H9 (cell line): ENCODE measurements at regions not wholly inside any gene's neighbourhood (a gene's known extent, or its start where the extent isn't known, plus 50 kb on each side); places are given as distances from the start of the nearest gene placed in this dataset.

Experiments
- DNase-seq: peaks from one replicate; pipeline ENCODE4 v3.0.0-alpha.2; 2017
- H2AFZ ChIP-seq: one replicate; pipeline ENCODE4 v1.6.1; 2013; ENCODE audit warnings: mild to moderate bottlenecking, low read length, control low read depth, moderate library complexity
- H2AK5ac ChIP-seq: 2 replicates; pipeline ENCODE4 v1.6.1; 2013; ENCODE audit warnings: low read length, control low read depth, mixed read lengths; ENCODE audit not compliant: insufficient read length
- H2BK120ac ChIP-seq: one replicate; pipeline ENCODE4 v1.6.1; 2013; ENCODE audit warnings: low read depth, mild to moderate bottlenecking, low read length, control low read depth, inconsistent platforms; ENCODE audit not compliant: poor library complexity, severe bottlenecking
- H2BK12ac ChIP-seq: 2 replicates; pipeline ENCODE4 v1.6.1; 2013; ENCODE audit warnings: low read length, control low read depth, mixed read lengths, low read depth; ENCODE audit not compliant: insufficient read length
- H2BK15ac ChIP-seq: 2 replicates; pipeline ENCODE4 v1.6.1; 2013; ENCODE audit warnings: low read depth, low read length, control low read depth
- H2BK20ac ChIP-seq: one replicate; pipeline ENCODE4 v1.6.1; 2013; ENCODE audit warnings: low read depth, mild to moderate bottlenecking, low read length, control low read depth, inconsistent platforms; ENCODE audit not compliant: poor library complexity, severe bottlenecking
- H2BK5ac ChIP-seq: 2 replicates; pipeline ENCODE4 v1.6.1; 2013; ENCODE audit warnings: low read length, control low read depth, mixed read lengths; ENCODE audit not compliant: insufficient read length
- H3K14ac ChIP-seq: 2 replicates; pipeline ENCODE4 v1.6.1; 2013; ENCODE audit warnings: low read length, control low read depth; ENCODE audit not compliant: insufficient read depth
- H3K18ac ChIP-seq: 2 replicates; pipeline ENCODE4 v1.6.1; 2013; ENCODE audit warnings: low read depth, mild to moderate bottlenecking, mixed read lengths, low read length, control low read depth; ENCODE audit not compliant: insufficient read length
- H3K23ac ChIP-seq: 2 replicates; pipeline ENCODE4 v1.6.1; 2013; ENCODE audit warnings: low read length, control low read depth, mixed read lengths, low read depth; ENCODE audit not compliant: insufficient read length
- H3K23me2 ChIP-seq: 2 replicates; pipeline ENCODE4 v1.6.1; 2013; ENCODE audit warnings: low read depth, mild to moderate bottlenecking, mixed read lengths, low read length, control low read depth; ENCODE audit not compliant: insufficient read length, poor library complexity, severe bottlenecking
- H3K27ac ChIP-seq: 2 replicates; pipeline ENCODE4 v1.5.1; 2013; ENCODE audit warnings: low read length, control low read depth, mixed read lengths, low read depth; ENCODE audit not compliant: insufficient read length
- H3K27me3 ChIP-seq: 2 replicates; pipeline ENCODE4 v1.6.1; 2013; ENCODE audit warnings: low read length, control low read depth, inconsistent platforms; ENCODE audit not compliant: insufficient read depth
- H3K4ac ChIP-seq: 2 replicates; pipeline ENCODE4 v1.6.1; 2013; ENCODE audit warnings: low read depth, mild to moderate bottlenecking, control low read depth, inconsistent platforms, low read length, moderate library complexity
- H3K4me1 ChIP-seq: 2 replicates; pipeline ENCODE4 v1.6.1; 2013; ENCODE audit warnings: low read length, control low read depth, inconsistent platforms; ENCODE audit not compliant: insufficient read depth
- H3K4me2 ChIP-seq: 2 replicates; pipeline ENCODE4 v1.6.1; 2013; ENCODE audit warnings: low read length, control low read depth, mixed read lengths; ENCODE audit not compliant: insufficient read length, insufficient read depth
- H3K56ac ChIP-seq: 2 replicates; pipeline ENCODE4 v1.6.1; 2013; ENCODE audit warnings: low read depth, mild to moderate bottlenecking, mixed read lengths, low read length, control low read depth; ENCODE audit not compliant: insufficient read length
- H3K79me1 ChIP-seq: 2 replicates; pipeline ENCODE4 v1.6.1; 2013; ENCODE audit warnings: low read depth, mild to moderate bottlenecking, moderate library complexity, low read length, control low read depth, inconsistent platforms; ENCODE audit not compliant: insufficient read depth, poor library complexity, severe bottlenecking
- H3K79me2 ChIP-seq: 2 replicates; pipeline ENCODE4 v1.6.1; 2013; ENCODE audit warnings: low read length, control low read depth, inconsistent platforms; ENCODE audit not compliant: insufficient read depth
- H3K9ac ChIP-seq: 2 replicates; pipeline ENCODE4 v1.6.1; 2013; ENCODE audit warnings: low read length, control low read depth, mixed read lengths; ENCODE audit not compliant: insufficient read length; ENCODE audit errors: extremely low read depth
- H3K9me3 ChIP-seq: one replicate; pipeline ENCODE4 v1.6.1; 2013; ENCODE audit warnings: low read depth, low read length, inconsistent platforms; ENCODE audit not compliant: control insufficient read depth
- H3T11ph ChIP-seq: one replicate; pipeline ENCODE4 v1.6.1; 2013; ENCODE audit warnings: mild to moderate bottlenecking, low read length, control low read depth, inconsistent platforms
- H4K20me1 ChIP-seq: one replicate; pipeline ENCODE4 v1.6.1; 2013; ENCODE audit not compliant: control insufficient read depth, insufficient read length, insufficient read depth
- H4K5ac ChIP-seq: 2 replicates; pipeline ENCODE4 v1.6.1; 2013; ENCODE audit warnings: low read depth, mild to moderate bottlenecking, mixed read lengths, low read length, control low read depth; ENCODE audit not compliant: insufficient read length
- H4K8ac ChIP-seq: replicated peaks from 2 replicates; pipeline ENCODE4 v1.6.1; 2013; ENCODE audit warnings: low read length, control low read depth, mixed read lengths, low read depth; ENCODE audit not compliant: insufficient read length
- H4K91ac ChIP-seq: 2 replicates; pipeline ENCODE4 v1.6.1; 2013; ENCODE audit warnings: low read depth, mild to moderate bottlenecking, moderate library complexity, mixed read lengths, low read length, control low read depth; ENCODE audit not compliant: insufficient read length
- H3K27ac Mint-ChIP-seq, 3 experiments: 2 replicates in 2 of 3; 3 replicates in 1 of 3; pipeline ENCODE4 v1.8.0; 2020 to 2021; ENCODE audit warnings: mixed read lengths in 3 of 3, mild to moderate bottlenecking in 1 of 3, moderate library complexity in 1 of 3
- H3K27me3 Mint-ChIP-seq: 2 replicates; pipeline ENCODE4 v1.8.0; 2021; ENCODE audit warnings: low read depth, mild to moderate bottlenecking, moderate library complexity, mixed read lengths
- H3K36me3 Mint-ChIP-seq, 3 experiments: 2 replicates in 2 of 3; 3 replicates in 1 of 3; pipeline ENCODE4 v1.8.0; 2020 to 2021; ENCODE audit warnings: low read depth in 3 of 3, mixed read lengths in 3 of 3; ENCODE audit not compliant: insufficient read depth in 1 of 3
- H3K4me1 Mint-ChIP-seq, 2 experiments: 2 replicates each; pipeline ENCODE4 v1.8.0; 2020; ENCODE audit warnings: mixed read lengths in 2 of 2
- H3K4me3 Mint-ChIP-seq, 2 experiments: 2 replicates in 1 of 2; 3 replicates in 1 of 2; pipeline ENCODE4 v1.8.0; 2020 to 2021; ENCODE audit warnings: mild to moderate bottlenecking in 2 of 2, mixed read lengths in 2 of 2, moderate library complexity in 1 of 2
- H3K9me3 Mint-ChIP-seq, 2 experiments: 2 replicates in 1 of 2; 3 replicates in 1 of 2; pipeline ENCODE4 v1.8.0; 2020; ENCODE audit warnings: mild to moderate bottlenecking in 2 of 2, mixed read lengths in 2 of 2, moderate library complexity in 1 of 2
- WGBS: extraction: QIAGEN DNeasy Blood & Tissue Kit; methylation state at CpG from one replicate; pipeline ENCODE4 v1.1.7; 2013; ENCODE audit warnings: missing lambda C conversion rate, low lambda C conversion rate, mixed read lengths; ENCODE audit not compliant: insufficient read length; ENCODE audit errors: extremely low coverage; 5-methylcytosine and 5-hydroxymethylcytosine counted together
- TF ChIP-seq, protein P1 (sequence below): fragments of 200-600 bp; sonication (generic); conservative IDR thresholded peaks from 3 replicates; pipeline ENCODE4 v1.8.0; 2021; ENCODE audit warnings: antibody characterized with exemption, mild to moderate bottlenecking

GRCh38 chr14:28656704-28657255 lies 109.8 kb upstream of the FOXG1 start:
- no peak overlapping the region for H3K56ac ChIP-seq
- WGBS: no CpG with 5 or more reads among the region's 1 CpG

More at GRCh38 chr14:28656704-28657255, 109.8 kb upstream of the FOXG1 start:
- H3K4me3 Mint-ChIP-seq: no peak overlapping the region
- Histone ChIP-seq H3K27ac (no peak overlapping the region), H3K23ac (no peak overlapping the region), H2AFZ (no peak overlapping the region), H2BK5ac (no peak overlapping the region), H4K91ac (no peak overlapping the region), H3K9ac (no peak overlapping the region), H2AK5ac (no peak overlapping the region), H3K4ac (no peak overlapping the region), H3K23me2 (no peaks in the 10 kb centered on the region), H4K8ac (no peak overlapping the region), H3K27me3 (no peaks in the 10 kb centered on the region), H3K14ac (no peak overlapping the region), H3K9me3 (no peaks in the 10 kb centered on the region), H3K79me2 (no peaks in the 10 kb centered on the region), H3K4me1 (peaks cover 3% of the 10 kb centered on the region; the same call in 1 of the 2 replicates), H3K18ac (no peak overlapping the region), H2BK12ac (no peak overlapping the region), H2BK120ac (no peak overlapping the region), H2BK20ac (no peak overlapping the region), H3T11ph (no peak overlapping the region), H4K20me1 (no peaks in the 10 kb centered on the region), H2BK15ac (no peak overlapping the region), H3K79me1 (no peaks in the 10 kb centered on the region), H4K5ac (no peak overlapping the region), H3K4me2 (no peak overlapping the region)
- H3K36me3 Mint-ChIP-seq: no peaks in the 10 kb centered on the region
- H3K9me3 Mint-ChIP-seq: no peaks in the 10 kb centered on the region
- peaks cover 2% of the 10 kb centered on the region; the same call in 1 of the 2 replicates for H3K27me3 Mint-ChIP-seq
- TF ChIP-seq, protein P1, sequence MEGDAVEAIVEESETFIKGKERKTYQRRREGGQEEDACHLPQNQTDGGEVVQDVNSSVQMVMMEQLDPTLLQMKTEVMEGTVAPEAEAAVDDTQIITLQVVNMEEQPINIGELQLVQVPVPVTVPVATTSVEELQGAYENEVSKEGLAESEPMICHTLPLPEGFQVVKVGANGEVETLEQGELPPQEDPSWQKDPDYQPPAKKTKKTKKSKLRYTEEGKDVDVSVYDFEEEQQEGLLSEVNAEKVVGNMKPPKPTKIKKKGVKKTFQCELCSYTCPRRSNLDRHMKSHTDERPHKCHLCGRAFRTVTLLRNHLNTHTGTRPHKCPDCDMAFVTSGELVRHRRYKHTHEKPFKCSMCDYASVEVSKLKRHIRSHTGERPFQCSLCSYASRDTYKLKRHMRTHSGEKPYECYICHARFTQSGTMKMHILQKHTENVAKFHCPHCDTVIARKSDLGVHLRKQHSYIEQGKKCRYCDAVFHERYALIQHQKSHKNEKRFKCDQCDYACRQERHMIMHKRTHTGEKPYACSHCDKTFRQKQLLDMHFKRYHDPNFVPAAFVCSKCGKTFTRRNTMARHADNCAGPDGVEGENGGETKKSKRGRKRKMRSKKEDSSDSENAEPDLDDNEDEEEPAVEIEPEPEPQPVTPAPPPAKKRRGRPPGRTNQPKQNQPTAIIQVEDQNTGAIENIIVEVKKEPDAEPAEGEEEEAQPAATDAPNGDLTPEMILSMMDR: no peak
- peaks cover 27 to 30% of the 10 kb centered on the region in 2 experiments for H3K4me1 Mint-ChIP-seq
- H3K27ac Mint-ChIP-seq: no peak overlapping the region
- no peak for DNase-seq
